NT2/D1 (cell line): ENCODE measurements at regions not wholly inside any gene's neighbourhood (a gene's known extent, or its start where the extent isn't known, plus 50 kb on each side); places are given as distances from the start of the nearest gene placed in this dataset.

Experiments used
- SUZ12 ChIP-seq: IDR thresholded peaks from 2 replicates; pipeline ENCODE4 v1.6.1; 2011; ENCODE audit not compliant: insufficient read length, insufficient read depth; ENCODE audit errors: extremely low read depth
- ZNF274 ChIP-seq: IDR thresholded peaks from 2 replicates; pipeline ENCODE4 v1.6.1; 2011; ENCODE audit warnings: mild to moderate bottlenecking, low read depth, low read length

DNA sequence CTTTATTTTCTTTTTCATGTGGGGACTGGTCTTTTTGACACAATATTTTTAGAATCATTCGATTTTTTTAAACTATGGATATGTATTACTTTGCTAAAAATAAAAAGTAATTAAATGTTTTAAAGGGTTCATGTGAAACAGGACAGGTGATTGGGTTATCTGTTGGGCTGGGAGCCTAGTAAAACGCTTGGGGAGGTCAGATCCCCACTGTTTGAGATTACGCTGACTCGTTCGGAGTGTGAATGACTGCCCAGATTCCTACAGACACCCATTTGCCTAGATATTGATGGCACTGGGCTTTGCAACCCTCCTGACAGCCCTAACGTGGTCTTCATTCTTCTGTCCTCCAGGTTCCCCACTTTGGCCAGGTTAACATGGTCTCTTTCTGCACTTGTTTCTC, 62.9 kb upstream of the UBASH3B start:
- TF ChIP-seq ZNF274, result no peak
- TF ChIP-seq SUZ12, result no peak
